Neural progenitor cell (in vitro differentiated cells): ENCODE measurements at regions not wholly inside any gene's neighbourhood (a gene's known extent, or its start where the extent isn't known, plus 50 kb on each side); places are given as distances from the start of the nearest gene placed in this dataset.
"Not testable (repeated sequence)": the region's sequence is repeated elsewhere in the genome, so short reads cannot be mapped to it uniquely, and the experiment has no call there.

Source experiments
- DNase-seq: peaks from one replicate; pipeline ENCODE4 v3.0.0-alpha.2; 2016; ENCODE audit warnings: low spot score
- H2AFZ ChIP-seq: fragments of 200-600 bp; sonication (generic); replicated peaks from 2 replicates; pipeline ENCODE4 v1.6.1; 2016; ENCODE audit warnings: antibody characterized with exemption
- H3F3A ChIP-seq: fragments of 200-600 bp; sonication (generic); 2 replicates; pipeline ENCODE4 v1.6.1; 2016; ENCODE audit warnings: antibody characterized with exemption, low read depth
- H3K27ac ChIP-seq: fragments of 200-600 bp; sonication (generic); 2 replicates; pipeline ENCODE4 v1.5.1; 2016; ENCODE audit warnings: mild to moderate bottlenecking
- H3K27me3 ChIP-seq: fragments of 200-600 bp; sonication (generic); 2 replicates; pipeline ENCODE4 v1.6.1; 2016; ENCODE audit warnings: mild to moderate bottlenecking, moderate library complexity
- H3K36me3 ChIP-seq: fragments of 200-600 bp; sonication (generic); 2 replicates; pipeline ENCODE4 v1.5.1; 2016
- H3K4me1 ChIP-seq: fragments of 200-600 bp; sonication (generic); 2 replicates; pipeline ENCODE4 v1.6.1; 2016; ENCODE audit warnings: mixed run types
- H3K4me2 ChIP-seq: fragments of 200-600 bp; sonication (generic); 2 replicates; pipeline ENCODE4 v1.6.1; 2016
- H3K4me3 ChIP-seq: fragments of 200-600 bp; sonication (generic); 2 replicates; pipeline ENCODE4 v1.5.1; 2016
- H3K79me2 ChIP-seq: fragments of 200-600 bp; sonication (generic); 2 replicates; pipeline ENCODE4 v1.6.1; 2016; ENCODE audit warnings: low read depth
- H3K9ac ChIP-seq: fragments of 200-600 bp; sonication (generic); 2 replicates; pipeline ENCODE4 v1.6.1; 2016
- H3K9me3 ChIP-seq: fragments of 200-600 bp; sonication (generic); 2 replicates; pipeline ENCODE4 v1.5.1; 2016; ENCODE audit warnings: low read depth
- H4K20me1 ChIP-seq: fragments of 200-600 bp; sonication (generic); 2 replicates; pipeline ENCODE4 v1.6.1; 2016; ENCODE audit warnings: low read depth
- H3K27ac Mint-ChIP-seq: 3 replicates; pipeline ENCODE4 v1.8.0; 2021; ENCODE audit warnings: mixed read lengths
- H3K27me3 Mint-ChIP-seq: 2 replicates; pipeline ENCODE4 v1.8.0; 2022; ENCODE audit warnings: low read depth, mild to moderate bottlenecking, inconsistent platforms, moderate library complexity, mixed read lengths; ENCODE audit not compliant: insufficient read depth
- H3K36me3 Mint-ChIP-seq: 3 replicates; pipeline ENCODE4 v1.8.0; 2021; ENCODE audit warnings: mixed read lengths
- H3K4me1 Mint-ChIP-seq: 3 replicates; pipeline ENCODE4 v1.8.0; 2021; ENCODE audit warnings: mixed read lengths
- H3K4me3 Mint-ChIP-seq: 3 replicates; pipeline ENCODE4 v1.8.0; 2021; ENCODE audit warnings: mild to moderate bottlenecking, moderate library complexity, mixed read lengths
- H3K9me3 Mint-ChIP-seq: 3 replicates; pipeline ENCODE4 v1.8.0; 2020; ENCODE audit warnings: mixed read lengths
- CTCF ChIP-seq: fragments of 200-600 bp; sonication (generic); IDR thresholded peaks from 2 replicates; pipeline ENCODE4 v1.5.1; 2017; ENCODE audit warnings: antibody characterized with exemption, mild to moderate bottlenecking
- EZH2 ChIP-seq: fragments of 200-600 bp; sonication (generic); IDR thresholded peaks from 2 replicates; pipeline ENCODE4 v1.6.1; 2017; ENCODE audit warnings: antibody characterized with exemption, mild to moderate bottlenecking, moderate library complexity
- EZH2phosphoT487 ChIP-seq: fragments of 200-600 bp; sonication (generic); IDR thresholded peaks from 2 replicates; pipeline ENCODE4 v1.6.1; 2017; ENCODE audit warnings: antibody characterized with exemption

DNA sequence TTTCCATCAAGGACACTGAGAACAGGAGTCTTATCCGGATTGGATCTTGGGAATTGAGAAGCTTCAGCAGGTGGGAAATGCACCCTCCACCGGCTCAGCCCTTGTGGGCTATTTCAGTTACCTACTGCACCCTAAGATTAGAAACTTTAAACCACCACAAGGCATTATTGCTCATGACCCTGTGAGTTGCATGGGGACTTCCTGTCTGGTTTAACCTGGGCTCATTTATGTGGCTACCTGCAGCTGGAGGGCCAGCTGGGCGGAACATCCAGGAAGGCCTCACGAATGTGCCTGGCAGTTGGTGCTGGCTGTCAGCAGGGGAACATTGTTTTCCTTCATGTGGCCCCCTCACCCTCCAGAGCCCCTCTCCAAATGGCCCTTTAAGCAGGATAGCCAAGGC lies 164.1 kb downstream of the DEFB131A start:
- no peaks in the 10 kb centered on the region for H3K79me2 ChIP-seq
- no peak for DNase-seq
- Mint-ChIP-seq H3K4me1 (peaks cover 23% of the 10 kb centered on the region), H3K9me3 (no peaks in the 10 kb centered on the region), H3K27ac (no peak overlapping the region), H3K4me3 (no peak overlapping the region), H3K27me3 (peaks cover 2% of the 10 kb centered on the region), H3K36me3 (peaks cover 2% of the 10 kb centered on the region)
- H3K27me3 ChIP-seq = no peaks in the 10 kb centered on the region
- H3F3A ChIP-seq = peaks cover 10% of the 10 kb centered on the region
- no peak overlapping the region for H3K4me3 ChIP-seq
- no peak overlapping the region for H3K4me2 ChIP-seq
- H3K9me3 ChIP-seq = no peaks in the 10 kb centered on the region
- H3K9ac ChIP-seq = no peak overlapping the region
- no peak overlapping the region for H3K27ac ChIP-seq
- H3K36me3 ChIP-seq = no peaks in the 10 kb centered on the region
- H3K4me1 ChIP-seq = peaks cover 4% of the 10 kb centered on the region
- no peaks in the 10 kb centered on the region for H4K20me1 ChIP-seq
- TF ChIP-seq CTCF (no peak), EZH2phosphoT487 (no peak)
- no peak overlapping the region for H2AFZ ChIP-seq

DNA sequence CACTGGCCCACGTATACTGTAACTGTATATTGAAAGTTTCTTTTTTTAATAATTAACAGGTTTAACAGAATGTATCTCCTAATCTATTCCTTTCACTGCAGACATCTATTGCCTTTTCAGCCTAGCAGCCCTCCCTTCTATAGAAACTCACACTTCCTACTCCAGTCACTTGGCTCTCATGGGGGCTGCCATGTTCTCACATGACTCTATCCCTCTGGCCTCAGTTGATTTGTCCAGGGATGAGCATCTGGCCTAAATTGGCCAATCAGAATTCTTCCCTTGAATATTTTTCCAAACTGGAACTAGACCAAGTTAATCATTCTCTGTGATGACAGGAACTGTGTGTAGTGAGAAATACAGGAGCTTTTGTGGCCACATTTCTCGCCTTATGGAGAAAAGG lies 166.1 kb downstream of the DEFB131A start:
- H3K79me2 ChIP-seq, H3K27ac Mint-ChIP-seq, H2AFZ ChIP-seq, DNase-seq, H3K4me2 ChIP-seq, H3K27ac ChIP-seq, H3K9me3 ChIP-seq, H3K4me1 ChIP-seq, H3K27me3 Mint-ChIP-seq, H3K4me1 Mint-ChIP-seq, H3K27me3 ChIP-seq, H3F3A ChIP-seq, H4K20me1 ChIP-seq, H3K36me3 ChIP-seq, H3K36me3 Mint-ChIP-seq, H3K9ac ChIP-seq, H3K4me3 ChIP-seq, H3K4me3 Mint-ChIP-seq, H3K9me3 Mint-ChIP-seq: not testable (repeated sequence)

- Mint-ChIP-seq H3K4me1 (no peaks in the 10 kb centered on the region), H3K9me3 (no peaks in the 10 kb centered on the region), H3K27ac (no peak overlapping the region), H3K36me3 (peaks cover 2% of the 10 kb centered on the region), H3K27me3 (peaks cover 2% of the 10 kb centered on the region), H3K4me3 (no peak overlapping the region)
- no peak for DNase-seq
- no peak overlapping the region for H3K27ac ChIP-seq
- no peaks in the 10 kb centered on the region for H3K4me1 ChIP-seq
- H3K4me3 ChIP-seq = no peak overlapping the region
- H3F3A ChIP-seq = no peaks in the 10 kb centered on the region
- H3K27me3 ChIP-seq = no peaks in the 10 kb centered on the region
- no peaks in the 10 kb centered on the region for H3K79me2 ChIP-seq
- H2AFZ ChIP-seq = no peak overlapping the region
- no peak overlapping the region for H3K9ac ChIP-seq
- no peaks in the 10 kb centered on the region for H3K9me3 ChIP-seq
- no peaks in the 10 kb centered on the region for H3K36me3 ChIP-seq
- H3K4me2 ChIP-seq = no peak overlapping the region
- TF ChIP-seq EZH2phosphoT487 (no peak), CTCF (no peak), EZH2 (no peak)
- H4K20me1 ChIP-seq = no peaks in the 10 kb centered on the region
Measured at GRCh38 chr4:9611101-9611500, 166.9 kb downstream of the DEFB131A start.

DNA sequence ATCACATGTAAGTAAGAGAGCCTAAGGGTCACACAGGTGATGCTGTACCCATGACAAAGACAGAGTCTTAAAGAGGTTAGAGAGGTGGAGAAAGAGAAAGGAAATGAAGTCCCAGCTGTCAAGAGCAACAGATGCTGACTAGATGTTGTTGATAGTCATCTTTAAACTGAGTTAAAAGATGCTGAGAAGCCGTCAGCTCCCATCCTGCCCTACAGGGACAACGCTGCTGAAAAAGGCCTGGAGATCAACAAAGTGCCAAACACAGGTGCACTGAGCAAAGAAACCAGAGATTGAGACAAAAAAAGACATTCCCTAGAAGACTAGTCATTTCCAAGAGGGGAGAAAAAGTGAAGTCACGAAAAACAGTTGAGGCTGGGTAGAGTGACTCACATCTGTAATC lies 145.0 kb upstream of the DRD5 start:
- H3K27me3 ChIP-seq, H4K20me1 ChIP-seq, DNase-seq, H3F3A ChIP-seq, H3K36me3 Mint-ChIP-seq, H3K9me3 Mint-ChIP-seq, H3K4me1 ChIP-seq, H3K4me3 ChIP-seq, H3K36me3 ChIP-seq, H3K4me1 Mint-ChIP-seq, H3K27me3 Mint-ChIP-seq, H3K4me2 ChIP-seq, H3K27ac ChIP-seq, H2AFZ ChIP-seq, H3K9ac ChIP-seq, H3K4me3 Mint-ChIP-seq, H3K79me2 ChIP-seq, H3K27ac Mint-ChIP-seq, H3K9me3 ChIP-seq: not testable (repeated sequence)
